ENCODE measurements at regions not wholly inside any gene's neighbourhood (a gene's known extent, or its start where the extent isn't known, plus 50 kb on each side); places are given as distances from the start of the nearest gene placed in this dataset.

DNA sequence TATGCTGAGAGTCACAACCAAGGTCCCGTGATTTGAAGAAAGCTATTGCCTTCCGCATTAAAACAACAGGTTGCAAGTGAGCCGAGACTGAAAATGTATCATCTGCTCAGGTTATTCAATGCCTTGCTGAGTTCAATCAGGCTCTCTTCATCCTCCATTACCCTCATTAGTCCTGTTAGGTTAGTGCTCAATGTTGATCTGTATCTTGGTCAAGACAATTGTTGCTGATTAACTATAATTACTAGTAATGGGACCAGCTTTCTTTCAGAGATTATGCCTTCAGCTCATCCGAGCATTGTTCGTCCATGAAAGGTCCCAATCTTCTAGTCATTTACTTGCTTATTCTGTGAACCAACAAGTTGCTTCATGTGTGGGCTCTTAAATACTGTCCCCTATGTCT, 534.6 kb upstream of the FAM241A start:
- no peak for DNase-seq
- in situ Hi-C loops (cut with HindIII; ENCODE audit: low pct_ligation_motif_present, low pct_unique_long_range_greater_than_20kb, low sequenced_read_pairs) = no loop called here

DNA sequence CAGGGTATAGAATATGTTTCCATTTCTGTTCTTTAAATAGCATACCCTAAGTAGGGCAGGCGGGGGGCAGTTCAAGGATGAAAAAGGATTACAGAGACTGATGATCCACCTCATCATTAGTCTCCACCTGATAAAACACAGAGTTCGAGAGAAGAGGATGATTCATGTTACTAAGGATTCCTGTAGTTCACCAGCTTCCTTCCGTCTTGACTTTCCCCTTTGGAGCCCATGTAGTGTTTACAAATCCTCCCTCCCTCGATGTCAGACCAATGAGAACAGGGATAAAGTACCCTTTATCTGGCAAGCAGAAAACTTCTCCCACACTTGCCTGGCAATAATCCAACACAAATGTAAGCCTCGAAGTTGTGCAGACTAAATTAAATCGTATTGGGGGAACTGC, 526.3 kb upstream of the FAM241A start:
- in situ Hi-C loops (cut with HindIII; ENCODE audit: low pct_ligation_motif_present, low pct_unique_long_range_greater_than_20kb, low sequenced_read_pairs) = no loop called here
- no peak for DNase-seq

DNA sequence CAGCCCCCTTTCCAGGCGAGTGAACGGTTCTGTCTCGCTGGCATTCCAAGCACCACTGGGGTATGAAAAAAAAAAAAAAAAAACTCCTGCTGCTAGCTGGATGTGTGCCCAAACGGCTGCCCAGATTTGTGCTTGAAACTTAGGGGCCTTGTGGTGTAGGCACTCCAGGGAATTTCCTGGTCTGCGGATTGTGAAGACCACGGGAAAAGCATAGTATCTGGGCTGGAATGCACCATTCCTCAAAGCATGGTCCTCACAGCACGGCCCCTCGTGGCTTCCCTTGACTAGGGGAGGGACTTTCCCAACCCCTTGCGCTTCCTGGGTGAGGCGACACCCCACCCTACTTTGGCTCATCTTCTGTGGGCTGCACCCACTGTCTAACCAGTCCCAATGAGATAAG, 516.8 kb upstream of the FAM241A start:
- DNase-seq = no peak
- in situ Hi-C loops (cut with HindIII; ENCODE audit: low pct_ligation_motif_present, low pct_unique_long_range_greater_than_20kb, low sequenced_read_pairs) = no loop called here

DNA sequence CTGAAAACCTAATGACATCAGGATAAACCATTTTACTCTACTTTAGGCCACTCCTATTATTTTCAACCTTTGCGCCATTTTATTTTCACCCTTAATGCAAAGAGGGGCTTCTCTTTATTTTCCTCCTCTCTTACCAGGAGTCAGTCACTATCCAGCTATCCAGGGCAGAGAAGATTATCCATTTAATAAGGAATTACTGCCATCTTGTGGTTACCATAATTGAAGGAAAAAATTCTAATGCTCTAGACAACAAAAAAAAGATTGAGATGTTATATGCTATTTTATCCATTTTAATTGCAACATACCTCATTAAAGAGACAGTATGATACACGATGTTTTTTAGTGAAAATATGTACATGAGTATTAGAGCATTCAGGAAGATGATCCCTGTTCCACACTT, 514.5 kb upstream of the FAM241A start:
- in situ Hi-C loops (cut with HindIII; ENCODE audit: low pct_ligation_motif_present, low pct_unique_long_range_greater_than_20kb, low sequenced_read_pairs) = no loop called here
- DNase-seq = peak; percentile 42

DNA sequence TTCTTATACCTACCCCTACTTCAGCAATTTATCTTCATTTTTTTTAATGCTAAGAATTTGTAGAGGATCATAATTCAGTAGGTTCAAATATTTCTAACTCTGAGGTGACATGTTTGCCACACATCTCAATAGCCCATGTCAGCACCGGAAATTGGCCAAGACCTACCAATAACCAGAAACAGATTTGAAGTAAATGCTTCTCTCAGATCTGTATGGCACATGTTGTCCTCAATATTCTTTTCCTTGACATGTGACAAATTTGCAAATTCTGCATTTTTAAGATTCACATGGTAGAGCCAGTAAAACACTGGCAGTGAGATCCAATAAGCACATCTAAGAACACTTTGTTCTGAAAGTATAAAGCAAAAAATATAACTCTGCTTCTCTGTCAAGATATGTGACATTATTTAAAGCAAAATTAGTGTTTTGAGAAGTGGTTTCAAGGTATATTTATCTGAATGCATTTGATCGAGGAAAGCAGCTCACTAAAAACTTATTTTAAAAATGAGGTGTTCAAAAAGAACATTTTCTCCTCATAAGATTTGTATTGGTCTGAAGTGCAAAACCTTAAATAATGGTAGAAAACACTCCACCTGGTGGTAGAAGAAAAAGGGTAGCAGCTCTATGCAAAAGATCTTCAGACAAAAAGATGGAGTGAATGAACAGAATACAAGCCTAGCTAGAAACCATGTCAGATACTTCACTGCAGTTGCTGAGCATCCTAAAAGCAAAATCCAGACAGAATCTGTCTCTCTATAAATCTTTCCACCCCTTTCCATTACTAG, 513.8 kb upstream of the FAM241A start:
- DNase-seq = peak; percentile 31
- in situ Hi-C loops (cut with HindIII; ENCODE audit: low pct_ligation_motif_present, low pct_unique_long_range_greater_than_20kb, low sequenced_read_pairs) = no loop called here

DNA sequence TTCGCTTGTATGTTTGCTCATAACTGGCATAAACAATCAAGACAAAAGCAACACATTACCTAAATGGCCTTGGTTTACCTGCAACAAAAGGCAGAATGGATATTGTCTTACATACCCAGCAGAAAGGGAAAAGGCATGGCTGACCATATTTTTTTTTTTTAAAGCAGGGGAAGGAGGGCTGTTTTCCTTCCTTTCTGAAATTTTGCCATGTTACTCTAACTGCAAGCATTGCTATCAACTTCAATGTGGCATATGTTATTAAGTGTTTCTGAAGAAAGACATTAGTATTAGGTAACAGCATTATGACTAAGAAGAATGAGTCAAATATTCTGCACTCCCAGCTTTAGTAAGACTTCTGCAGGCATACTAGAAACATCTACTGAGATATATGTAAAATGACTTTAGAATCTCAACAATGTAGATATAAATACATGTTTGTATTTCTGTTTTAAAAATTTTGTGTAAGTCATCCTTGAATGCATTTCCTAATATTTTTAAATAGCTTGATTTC, 512.6 kb upstream of the FAM241A start:
- in situ Hi-C loops (cut with HindIII; ENCODE audit: low pct_ligation_motif_present, low pct_unique_long_range_greater_than_20kb, low sequenced_read_pairs) = no loop called here

DNA sequence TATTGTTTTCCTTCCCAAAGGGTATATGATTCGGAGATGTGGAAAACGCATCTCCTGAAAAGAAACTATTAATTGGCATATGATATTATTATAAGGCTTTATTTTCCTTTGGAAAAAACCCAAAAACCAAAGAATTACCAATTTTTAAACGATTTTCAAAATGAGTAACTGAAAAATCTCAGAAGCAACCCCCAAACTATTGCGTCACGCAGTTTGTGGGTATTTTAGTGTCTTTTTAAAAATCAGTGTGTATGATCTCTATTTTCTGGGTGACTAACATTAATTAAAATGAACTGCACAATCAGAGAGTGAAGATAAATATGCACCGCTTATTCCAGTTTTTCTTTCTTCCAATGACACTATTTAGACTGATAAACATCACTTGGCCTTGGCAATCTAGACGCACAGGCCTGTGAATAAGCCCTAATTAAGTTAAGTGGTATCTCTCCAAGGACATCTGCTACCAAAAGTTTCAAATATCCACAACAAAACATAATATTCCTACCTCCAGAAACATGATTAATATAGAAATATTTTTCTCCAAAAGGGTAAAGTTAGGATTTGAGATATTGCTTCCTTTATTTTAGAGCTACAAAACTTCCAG, 511.5 kb upstream of the FAM241A start:
- DNase-seq = no peak
- in situ Hi-C loops (cut with HindIII; ENCODE audit: low pct_ligation_motif_present, low pct_unique_long_range_greater_than_20kb, low sequenced_read_pairs) = no loop called here

More for the DNA sequence above, 512.6 kb upstream of the FAM241A start:
- no peak for DNase-seq

DNA sequence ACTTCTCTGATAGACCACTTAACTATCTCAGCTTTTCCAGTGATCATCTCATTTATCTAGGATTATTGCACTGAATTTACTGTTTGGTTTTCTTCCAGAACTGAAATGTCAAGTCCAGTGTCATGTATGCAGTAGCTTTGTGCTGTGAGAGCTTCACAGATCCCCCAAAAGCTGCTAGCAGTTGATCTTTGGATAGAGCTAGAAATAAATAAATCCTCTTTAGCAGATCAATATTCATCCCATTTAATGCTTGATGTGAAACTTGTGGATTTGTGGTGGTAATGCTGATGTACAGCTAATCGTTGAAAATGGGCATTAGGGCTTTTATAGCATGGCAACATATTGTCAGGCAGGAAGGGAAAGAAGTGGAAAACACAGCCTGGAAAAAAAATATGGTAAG, 509.6 kb upstream of the FAM241A start:
- DNase-seq = no peak
- in situ Hi-C loops (cut with HindIII; ENCODE audit: low pct_ligation_motif_present, low pct_unique_long_range_greater_than_20kb, low sequenced_read_pairs) = no loop called here

DNA sequence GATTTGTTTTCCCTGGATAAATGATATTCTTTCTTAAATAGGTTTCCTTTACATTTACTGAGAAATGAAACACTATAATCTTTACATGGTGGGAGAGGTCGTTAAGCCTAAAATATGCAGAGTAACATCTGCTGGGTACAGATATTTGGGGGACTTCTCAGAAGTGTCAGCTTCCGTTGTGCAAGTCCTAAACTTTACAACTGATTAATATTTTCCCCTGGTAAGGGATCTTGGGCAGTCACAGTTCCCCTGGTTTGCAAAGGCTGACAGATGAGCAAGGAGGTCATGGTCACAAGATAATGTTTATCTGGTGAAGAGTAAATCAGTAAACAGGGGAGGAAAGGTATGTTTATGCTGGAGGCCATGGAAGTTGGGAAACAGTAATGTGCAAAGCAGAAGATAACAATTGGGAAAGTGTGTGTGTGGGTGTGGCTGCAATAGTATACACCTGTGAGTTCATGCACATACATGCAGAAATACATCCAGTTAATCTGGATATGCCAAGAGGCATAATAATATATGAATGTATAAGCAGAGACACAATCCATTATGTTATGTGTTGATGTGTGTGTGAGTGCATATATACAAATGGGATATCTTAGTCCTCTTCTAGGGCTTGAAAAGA, 508.2 kb upstream of the FAM241A start:
- no peak for DNase-seq
- in situ Hi-C loops (cut with HindIII; ENCODE audit: low pct_ligation_motif_present, low pct_unique_long_range_greater_than_20kb, low sequenced_read_pairs) = no loop called here

DNA sequence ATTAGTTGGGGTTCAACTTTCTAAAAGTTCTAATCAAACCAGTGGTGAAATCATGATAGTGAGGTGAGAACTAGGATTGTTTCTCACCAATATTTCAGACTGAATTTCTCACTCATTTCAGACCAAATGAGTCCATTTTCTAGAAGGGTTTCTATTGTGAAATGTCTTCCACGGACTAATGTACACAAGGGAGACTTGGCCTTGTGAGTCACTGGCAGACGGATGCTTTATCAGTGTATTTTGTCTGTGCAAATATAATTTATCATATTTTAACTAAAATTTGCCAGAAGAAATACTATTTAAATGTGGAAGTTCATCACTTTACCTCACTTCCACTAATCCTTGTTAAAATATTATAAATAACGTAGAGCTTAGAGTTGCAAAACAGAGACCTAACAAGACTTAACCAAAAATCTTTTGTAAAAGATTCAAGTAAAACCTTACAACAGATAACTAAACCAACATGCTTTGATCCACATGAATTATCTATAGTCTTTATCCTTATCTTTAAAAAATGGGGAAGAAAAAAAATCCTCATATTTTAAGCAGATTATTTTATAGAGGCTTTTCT, 506.0 kb upstream of the FAM241A start:
- no peak for DNase-seq
- in situ Hi-C loops (cut with HindIII; ENCODE audit: low pct_ligation_motif_present, low pct_unique_long_range_greater_than_20kb, low sequenced_read_pairs) = no loop called here

DNA sequence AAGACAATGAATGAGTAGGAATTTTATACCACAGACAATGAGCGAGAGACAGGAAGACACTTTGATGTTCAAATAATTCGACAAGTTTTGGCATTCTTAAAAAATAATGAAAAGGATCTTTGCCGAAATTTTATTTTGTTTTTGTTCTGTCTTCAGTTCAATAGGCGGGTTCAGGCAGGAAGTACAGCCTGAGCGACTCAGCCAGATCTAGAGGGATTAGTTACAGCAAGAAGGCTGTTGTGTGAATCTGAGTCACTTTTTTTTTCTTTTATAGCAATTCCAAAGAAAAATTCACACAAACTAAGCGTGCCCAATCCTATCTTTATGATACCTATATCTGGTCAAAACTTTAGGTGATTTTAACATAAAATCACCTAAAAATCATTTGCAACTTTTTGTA, 505.4 kb upstream of the FAM241A start:
- peak; percentile 35 for DNase-seq
- in situ Hi-C loops (cut with HindIII; ENCODE audit: low pct_ligation_motif_present, low pct_unique_long_range_greater_than_20kb, low sequenced_read_pairs) = no loop called here

DNA sequence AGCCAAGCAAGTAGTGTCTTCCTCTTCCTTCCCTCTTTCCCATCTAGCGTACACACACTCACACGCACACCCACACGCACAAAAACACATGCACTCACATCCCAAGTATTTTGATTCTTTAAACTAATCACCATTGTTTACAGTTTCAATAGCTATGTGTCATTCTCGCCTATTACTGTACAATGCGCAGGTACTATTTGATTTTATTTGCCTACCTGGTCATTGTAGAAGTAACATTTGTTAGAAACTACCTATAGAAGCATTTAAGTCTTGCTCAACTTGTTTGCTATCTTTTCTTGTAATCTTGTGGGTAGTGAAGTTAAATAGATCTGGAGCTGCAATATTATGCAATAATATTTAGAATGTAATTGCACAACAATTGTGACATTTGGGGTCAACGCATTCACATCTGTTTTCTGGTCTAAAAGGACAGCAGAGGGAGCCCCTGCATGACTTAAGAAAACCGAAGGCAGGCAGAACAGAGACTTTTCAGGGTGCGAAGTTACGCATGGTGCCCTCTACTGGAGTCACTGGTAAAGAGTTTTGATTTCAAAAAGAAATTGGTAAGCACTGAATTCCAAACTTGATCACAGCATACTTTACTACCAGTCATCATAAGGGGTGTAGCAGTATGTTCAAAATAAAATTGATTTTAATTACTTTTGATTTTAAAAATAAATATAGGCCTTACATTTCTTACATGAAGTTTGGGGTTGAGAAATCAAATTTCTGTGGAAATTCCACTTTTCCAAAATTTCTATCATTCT, 503.3 kb upstream of the FAM241A start:
- in situ Hi-C loops (cut with HindIII; ENCODE audit: low pct_ligation_motif_present, low pct_unique_long_range_greater_than_20kb, low sequenced_read_pairs) = no loop called here
- peak; percentile 82 for DNase-seq

DNA sequence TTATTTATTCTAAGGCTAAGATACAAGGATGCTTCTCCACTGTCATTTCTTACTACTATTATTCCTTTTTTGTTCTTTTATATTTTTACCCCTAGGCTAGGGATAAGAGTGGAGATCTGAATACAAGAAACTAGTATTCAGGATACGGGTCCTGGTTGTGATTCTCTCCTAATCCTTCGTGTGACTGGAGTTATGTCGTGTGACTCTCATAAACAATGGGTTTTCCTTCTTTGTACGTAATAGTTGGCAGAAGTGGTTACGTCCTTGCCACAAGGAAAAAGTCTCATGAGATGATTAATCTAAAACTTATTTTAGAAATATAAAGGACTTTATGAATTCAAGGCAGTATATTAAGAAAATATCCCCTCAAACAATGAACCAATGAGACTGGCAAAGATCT, 497.2 kb upstream of the FAM241A start:
- DNase-seq = no peak
- in situ Hi-C loops (cut with HindIII; ENCODE audit: low pct_ligation_motif_present, low pct_unique_long_range_greater_than_20kb, low sequenced_read_pairs) = no loop called here

DNA sequence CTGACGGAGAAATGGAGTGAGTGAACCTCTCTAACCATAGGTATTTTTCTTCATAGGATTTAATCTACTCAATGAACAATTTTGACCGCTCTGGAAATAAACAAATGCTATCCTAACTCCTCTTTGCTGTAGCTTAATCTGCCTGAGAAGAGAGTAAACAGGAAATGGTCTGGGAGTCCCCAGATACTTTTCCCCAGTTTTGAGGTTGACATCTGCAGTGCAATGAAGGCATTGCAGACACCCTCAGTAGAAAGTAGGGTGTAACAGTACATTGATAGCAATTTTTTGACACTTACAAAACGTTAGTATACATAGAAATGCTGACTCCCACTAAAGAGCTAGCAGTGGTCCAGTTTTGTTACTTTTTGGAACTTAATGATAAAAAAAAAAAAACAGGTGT, 495.9 kb upstream of the FAM241A start:
- in situ Hi-C loops (cut with HindIII; ENCODE audit: low pct_ligation_motif_present, low pct_unique_long_range_greater_than_20kb, low sequenced_read_pairs) = no loop called here
- DNase-seq = no peak

DNA sequence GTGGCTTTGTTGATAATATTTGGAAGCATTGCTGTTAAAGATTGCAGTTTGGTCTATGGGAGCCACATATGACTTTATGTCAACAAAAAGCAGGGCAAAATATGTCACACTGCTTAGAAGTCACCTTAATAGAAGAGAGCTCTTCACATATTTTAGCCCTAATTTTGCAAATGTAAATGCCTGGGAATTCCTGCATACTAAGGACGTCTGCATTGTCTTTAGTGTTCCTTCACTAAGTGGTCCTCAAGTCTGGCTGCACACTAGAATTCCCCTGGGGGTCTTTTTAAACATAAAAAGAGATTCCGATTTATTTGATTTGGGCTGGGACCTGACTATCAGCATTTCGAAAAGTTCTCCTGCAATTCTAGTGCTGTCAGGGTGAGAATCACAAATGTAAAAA, 495.1 kb upstream of the FAM241A start:
- DNase-seq = no peak
- in situ Hi-C loops (cut with HindIII; ENCODE audit: low pct_ligation_motif_present, low pct_unique_long_range_greater_than_20kb, low sequenced_read_pairs) = no loop called here

DNA sequence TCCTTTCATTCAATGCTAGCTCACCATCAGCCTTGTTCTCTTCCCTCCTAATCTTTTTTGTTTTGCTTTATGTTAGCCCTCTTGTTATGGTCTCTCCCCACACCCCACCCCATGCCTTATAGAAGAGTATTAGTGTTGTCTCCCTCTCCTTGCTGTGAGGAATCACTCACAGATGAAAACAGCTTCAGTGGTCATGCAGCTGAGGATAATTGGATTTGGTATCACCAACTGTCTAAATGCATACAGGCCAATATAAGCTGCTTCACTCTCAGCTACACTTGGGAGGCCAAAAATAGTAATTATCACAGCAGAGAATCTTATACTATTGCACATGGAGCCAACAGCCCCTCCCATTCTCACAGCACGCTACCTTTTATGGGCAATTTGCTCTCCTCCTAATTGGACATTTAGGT, 494.6 kb upstream of the FAM241A start:
- no peak for DNase-seq
- in situ Hi-C loops (cut with HindIII; ENCODE audit: low pct_ligation_motif_present, low pct_unique_long_range_greater_than_20kb, low sequenced_read_pairs) = no loop called here

DNA sequence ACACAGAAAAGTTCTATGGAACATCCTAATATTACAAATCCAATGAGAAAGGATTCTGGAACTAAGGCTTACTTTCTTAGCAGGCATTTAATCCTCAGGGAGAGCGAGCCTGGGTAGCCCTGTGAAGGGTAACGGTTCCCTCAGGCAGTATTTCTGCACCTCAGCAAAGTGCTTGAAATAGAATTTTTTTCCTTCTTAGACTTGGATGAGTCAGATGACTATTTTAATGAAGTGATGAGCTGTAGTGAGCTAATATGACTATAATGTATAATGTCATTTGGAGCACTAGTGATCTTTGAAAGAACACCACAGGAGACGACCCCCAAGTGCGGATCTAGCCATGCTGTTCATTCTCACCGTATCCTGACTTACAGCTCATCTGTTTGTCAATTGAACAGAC, 493.0 kb upstream of the FAM241A start:
- in situ Hi-C loops (cut with HindIII; ENCODE audit: low pct_ligation_motif_present, low pct_unique_long_range_greater_than_20kb, low sequenced_read_pairs) = no loop called here

DNA sequence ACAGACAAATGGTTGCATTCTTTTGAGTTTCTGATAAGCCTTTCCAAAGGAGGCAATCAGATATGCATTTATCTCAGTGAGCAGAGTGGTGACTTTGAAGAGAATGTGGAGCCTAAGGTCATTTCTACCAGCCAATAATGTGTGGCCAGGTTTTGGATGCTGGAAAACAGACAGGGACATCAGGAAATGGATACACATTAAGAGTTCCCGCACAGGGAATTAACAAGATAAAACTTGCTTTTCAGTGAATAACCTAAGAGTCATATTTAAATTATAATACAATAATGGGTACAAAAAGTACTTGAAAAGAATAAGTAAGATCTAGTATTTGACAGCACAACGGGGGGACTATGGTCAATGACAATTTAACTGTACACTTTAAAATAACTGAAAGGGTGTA, 492.3 kb upstream of the FAM241A start:
- in situ Hi-C loops (cut with HindIII; ENCODE audit: low pct_ligation_motif_present, low pct_unique_long_range_greater_than_20kb, low sequenced_read_pairs) = no loop called here
- no peak for DNase-seq

More for the DNA sequence above, 493.0 kb upstream of the FAM241A start:
- DNase-seq = no peak

DNA sequence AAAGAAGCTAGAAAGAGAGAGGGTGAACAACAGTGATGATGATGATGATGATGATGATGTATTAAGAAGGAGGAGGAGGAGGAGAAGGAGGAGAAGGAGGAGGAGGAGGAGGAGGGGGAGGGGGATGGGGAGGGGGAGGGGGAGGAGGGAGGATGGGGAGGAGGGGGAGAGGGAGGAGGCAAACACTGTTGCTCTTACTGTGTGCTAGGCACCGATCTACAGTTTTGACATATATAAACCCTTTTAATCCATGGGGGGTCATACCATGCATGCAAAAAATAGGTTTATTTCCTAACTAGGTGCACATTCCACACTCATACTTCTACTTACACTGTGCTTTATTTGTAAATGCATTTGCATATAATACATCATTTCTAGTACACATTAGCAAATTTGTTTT, 482.8 kb upstream of the FAM241A start:
- in situ Hi-C loops (cut with HindIII; ENCODE audit: low pct_ligation_motif_present, low pct_unique_long_range_greater_than_20kb, low sequenced_read_pairs) = no loop called here

More for the DNA sequence above, 482.8 kb upstream of the FAM241A start:
- DNase-seq = no peak

Data from ACHN (cell line).